HG02642 (cell line): ENCODE measurements at regions not wholly inside any gene's neighbourhood (a gene's known extent, or its start where the extent isn't known, plus 50 kb on each side); places are given as distances from the start of the nearest gene placed in this dataset.

ENCODE experiments used
- ATAC-seq: cut with Tn5 transposase; IDR thresholded peaks from one replicate; pipeline ENCODE4 v1.9.1; 2021; ENCODE audit warnings: mild to moderate bottlenecking; ENCODE audit not compliant: unreplicated experiment, poor library complexity

DNA sequence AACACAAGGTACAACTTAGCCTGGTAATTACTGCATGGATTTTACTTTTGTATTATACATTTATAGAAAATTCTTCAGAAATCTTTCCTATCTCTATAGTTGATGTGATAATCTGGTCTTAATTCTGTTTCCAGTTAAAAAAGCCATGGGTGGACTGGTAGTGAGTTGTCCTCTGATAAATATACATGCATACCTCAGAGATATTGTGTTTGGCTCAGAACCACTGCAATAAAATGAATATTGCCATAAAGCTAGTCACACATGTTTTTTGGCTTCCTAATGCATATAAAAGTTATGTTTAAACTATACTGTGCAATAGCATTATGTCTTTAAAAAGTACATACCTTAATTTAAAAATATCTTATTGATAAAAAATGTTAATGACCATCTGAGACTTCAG lies 708.6 kb upstream of the MARCKS start:
- no peak for ATAC-seq

DNA sequence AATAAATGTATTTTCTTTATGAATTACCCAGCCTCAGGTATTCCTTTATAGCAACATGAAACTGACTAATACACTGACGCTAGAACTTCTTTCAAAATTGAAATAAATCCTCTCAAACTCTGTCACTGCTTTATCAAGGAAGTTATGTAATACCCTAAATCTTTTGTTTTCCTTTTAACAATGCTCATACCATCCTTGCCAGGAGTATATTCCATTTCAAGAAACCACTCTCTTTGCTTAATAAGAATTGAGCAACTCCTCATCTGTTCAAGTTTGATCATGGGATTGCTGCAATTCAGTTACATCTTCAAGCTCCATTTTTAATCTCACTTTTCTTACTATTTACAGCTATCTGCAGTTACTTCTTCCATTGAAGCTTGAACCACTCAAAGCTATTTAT lies 707.6 kb upstream of the MARCKS start:
- ATAC-seq, result no peak

DNA sequence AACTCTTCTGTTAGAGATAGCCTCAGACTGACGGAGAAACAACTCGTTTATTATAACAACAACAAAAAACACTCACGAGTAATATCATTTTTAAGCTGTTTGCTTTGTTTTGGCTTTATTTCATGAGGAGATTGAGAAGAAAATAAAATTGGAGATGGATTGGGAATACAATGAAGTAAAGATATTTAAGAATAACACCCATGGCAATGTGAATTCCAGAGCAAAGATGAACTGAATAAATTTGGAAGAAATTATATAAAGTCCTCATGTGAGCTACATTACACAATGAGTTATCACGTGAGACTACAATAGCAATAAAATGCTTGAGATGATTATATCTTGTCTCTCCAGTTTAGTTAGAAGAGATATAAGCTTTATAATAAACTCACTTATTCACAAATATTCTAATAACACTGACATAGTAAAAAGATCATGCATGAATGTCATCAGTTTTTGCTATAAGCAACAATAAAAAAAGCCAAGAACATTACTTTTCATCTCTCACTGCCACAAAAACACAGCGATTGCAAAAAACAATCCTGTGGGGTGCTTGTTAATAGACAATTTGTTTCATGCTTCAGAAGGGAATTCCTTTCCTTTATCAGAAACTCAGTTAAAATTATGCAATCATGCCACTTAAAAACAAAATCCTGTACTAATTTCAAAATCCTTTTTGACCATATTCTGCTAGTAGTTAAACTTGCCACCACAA lies 696.7 kb upstream of the MARCKS start:
- no peak for ATAC-seq

DNA sequence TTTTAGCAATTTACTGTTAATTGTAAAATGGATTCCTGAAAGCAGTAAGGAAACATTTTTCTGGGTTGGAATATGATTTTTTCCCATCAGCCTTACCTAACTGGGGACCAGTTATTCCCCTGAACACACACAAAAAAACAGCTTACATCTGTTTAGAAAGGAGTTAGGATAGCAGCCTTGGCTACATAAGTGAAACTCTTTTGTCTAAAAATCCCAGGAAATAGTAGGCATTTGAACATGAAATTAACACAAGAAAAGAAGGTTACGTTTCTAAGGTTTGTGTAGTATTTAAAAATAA lies 696.2 kb upstream of the MARCKS start:
- ATAC-seq, result no peak

DNA sequence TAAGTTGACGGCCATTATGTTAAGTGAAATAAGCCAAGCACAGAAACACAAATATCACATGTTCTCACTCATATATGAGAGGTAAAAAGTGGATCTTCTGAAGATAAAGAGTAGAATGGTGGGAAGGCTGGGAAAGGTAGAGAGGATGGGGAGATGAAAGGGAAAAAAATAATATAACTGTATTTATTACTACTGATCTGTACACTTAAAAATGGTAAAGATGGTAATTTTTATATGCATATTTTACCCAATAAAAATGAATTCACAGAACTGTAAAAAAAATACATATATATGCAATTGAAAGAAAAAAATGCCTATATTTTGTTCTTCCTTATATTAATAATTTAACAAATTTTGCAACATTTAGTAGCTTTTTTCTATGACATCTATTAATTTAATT lies 694.4 kb upstream of the MARCKS start:
- no peak for ATAC-seq

DNA sequence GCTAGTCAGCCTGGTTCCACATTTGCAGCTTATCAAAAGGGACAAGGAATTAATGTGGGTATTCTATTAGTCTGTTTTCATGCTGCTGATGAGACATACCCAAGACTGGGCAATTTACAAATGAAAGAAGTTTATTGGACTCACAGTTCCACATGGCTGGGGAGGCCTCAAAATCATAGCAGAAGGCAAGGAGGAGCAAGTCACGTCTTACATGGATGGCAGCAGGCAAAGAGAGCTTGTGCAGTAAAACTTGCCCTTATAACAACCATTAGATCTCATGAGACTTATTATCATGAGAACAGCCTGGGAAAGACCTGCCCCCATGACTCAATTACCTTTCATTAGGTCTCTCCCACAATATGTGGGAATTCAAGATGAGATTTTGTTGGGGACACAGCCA lies 689.1 kb upstream of the MARCKS start:
- no peak for ATAC-seq

DNA sequence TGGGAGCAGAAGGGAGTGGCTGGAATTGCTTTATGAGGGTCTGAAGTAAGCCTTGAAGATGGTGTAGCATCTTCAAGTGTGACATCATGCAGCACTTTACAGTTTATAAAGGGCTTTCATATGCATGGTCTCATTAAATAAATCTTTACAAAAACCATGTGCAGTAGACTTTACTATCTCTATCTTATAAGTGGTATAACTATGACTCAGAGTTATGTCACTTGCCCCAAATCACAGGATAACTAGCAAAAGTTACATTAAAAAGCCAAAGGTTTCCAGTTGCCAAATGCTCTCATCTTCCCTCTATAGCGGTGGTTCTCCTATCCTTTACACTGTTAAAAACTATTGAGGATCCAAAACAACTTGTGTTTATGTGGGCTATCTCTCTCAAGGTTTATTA lies 687.7 kb upstream of the MARCKS start:
- ATAC-seq, result no peak

DNA sequence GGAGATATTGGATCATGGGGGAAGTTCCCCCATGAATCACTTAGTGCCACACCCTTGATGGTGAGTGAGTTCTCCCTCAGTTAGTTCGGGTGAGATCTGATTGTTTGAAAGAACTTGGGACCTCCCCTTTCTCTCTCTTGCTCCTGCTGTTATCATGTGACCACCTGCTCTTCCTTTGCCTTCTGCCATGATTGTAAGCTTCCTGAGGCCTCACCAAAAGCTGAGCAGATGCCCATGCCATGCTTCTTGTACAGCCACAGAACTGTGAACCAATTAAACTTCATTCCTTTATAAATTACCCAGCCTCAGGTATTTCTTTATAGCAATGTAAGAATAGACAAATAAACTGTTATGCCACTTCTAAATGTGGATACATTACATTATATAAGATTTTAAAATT lies 686.7 kb upstream of the MARCKS start:
- ATAC-seq, result no peak

DNA sequence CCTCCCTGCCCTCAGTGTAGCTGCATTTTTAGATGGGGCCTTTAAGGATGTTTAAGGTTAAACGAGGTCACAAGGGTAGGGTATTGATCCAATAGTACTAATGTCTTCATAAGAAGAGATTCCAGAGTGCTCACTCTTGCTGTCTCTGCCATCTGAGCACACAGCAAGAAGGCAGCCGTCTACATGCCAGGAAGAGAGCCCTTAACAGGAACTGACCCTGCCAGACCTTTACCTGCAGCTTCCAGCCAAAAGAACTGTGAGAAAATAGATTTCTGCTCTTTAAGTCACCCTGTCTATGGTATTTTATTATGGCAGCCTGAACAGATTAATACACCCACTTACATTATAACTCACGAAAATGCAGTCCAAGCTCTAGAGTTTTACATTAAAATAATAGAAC lies 685.3 kb upstream of the MARCKS start:
- ATAC-seq, result no peak

DNA sequence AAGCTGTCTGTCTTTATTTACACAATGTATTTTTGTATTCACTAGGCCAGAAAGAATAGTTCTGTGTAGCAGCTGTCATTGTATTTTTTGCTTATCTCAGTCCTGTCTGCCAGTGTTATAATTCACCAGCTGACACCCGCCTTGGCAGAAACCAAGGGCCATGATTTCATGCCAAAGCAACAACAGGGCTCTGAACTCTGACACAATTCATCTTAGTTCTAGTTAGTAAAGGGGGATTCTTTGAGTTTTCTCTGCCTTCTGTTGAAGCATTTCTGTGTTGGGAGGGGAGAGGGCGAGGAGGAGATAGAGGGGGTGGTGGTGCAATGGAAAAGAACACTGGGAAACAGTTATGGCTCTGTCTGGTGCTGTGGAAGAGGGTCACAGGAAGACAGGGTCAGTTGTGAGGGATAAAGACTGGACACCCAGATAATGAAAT lies 684.6 kb upstream of the MARCKS start:
- ATAC-seq, result no peak

DNA sequence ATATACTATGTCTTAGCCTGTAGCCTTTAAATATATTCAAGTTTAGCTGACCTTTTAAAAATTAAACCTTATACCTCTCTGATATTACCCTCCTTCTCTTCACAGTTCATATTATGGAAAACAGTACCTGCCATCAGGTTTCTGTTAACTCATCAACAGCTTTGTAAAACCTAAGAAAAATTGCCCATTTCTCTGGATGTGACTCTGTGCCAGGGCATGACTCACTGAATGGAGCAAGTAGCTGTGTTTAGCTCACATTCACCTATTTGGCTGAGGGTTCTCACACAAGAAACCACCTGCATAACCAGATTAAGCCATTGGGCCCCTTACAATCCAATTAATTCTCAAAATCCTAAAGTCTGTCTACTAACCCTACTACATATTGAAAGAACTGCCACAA lies 678.8 kb upstream of the MARCKS start:
- no peak for ATAC-seq

DNA sequence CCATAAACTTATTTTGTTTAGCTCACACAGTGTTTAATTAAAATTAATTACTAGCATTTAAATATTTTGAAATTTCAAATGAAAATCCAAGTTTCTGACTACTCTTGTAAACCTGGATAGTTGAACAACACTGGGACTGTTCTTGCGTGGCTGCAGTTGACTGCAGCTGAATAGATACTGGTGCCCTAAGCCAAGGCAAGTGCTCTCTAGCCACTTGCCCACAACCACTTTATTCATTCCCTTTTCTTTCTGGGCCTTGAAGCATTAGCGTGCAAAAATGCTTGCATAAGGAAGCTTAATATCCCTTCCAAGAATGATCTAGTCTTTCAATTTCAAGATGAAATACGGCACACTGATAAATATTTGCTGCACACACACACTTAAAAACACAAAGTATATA lies 676.0 kb upstream of the MARCKS start:
- no peak for ATAC-seq

DNA sequence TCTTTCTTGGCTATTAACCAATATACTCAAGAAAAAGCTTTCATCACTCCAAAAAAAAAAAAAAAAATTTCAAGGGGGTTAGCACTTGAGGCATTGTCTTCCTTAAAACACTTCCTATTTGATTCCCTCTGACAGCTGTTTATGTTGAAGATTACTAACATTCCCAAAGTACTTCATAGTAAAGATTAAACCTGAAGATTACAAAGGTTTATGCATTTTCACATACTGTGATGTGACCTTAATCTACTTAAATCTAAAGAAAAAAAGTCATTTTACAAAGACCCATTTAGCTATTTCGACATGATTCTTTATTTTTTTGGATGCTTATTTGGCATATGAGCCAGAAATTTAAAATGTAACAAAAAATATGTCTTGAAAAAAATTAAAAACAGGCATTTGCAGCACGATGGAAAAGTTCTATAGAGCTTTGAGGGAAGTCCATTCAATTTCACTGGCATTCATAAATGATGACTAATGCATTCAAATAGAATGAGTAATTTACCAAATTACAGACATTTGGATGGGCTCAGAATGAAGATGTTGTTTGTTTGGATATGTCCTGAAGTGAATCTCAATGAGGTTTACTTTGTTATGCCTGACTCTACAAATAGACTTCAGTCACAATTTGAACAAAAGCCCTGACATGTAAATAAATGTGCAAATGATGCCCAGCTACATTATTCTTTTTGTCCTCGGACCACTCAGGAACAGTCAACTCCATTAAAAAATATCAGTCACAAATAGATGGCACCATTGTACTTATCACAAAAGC lies 674.6 kb upstream of the MARCKS start:
- ATAC-seq, result no peak

DNA sequence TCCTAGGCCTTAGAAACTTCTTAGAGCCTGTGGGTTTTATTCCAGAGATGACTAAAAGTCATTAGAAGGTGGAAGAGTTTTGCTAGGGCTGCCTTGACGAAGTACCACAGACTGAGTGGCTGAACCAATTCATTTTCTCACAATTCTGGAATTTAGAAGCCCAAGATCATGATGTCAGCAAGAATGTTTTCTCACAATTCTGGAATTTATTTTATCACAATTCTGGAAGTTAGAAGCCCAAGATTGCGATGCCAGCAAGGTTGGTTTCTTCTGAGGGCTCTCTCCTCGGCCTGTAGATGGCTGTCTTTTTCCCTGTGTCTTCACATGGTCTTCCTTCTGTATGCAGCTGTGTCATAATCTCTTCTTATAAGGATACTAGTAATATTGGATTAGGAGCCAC lies 672.9 kb upstream of the MARCKS start:
- ATAC-seq, result no peak

DNA sequence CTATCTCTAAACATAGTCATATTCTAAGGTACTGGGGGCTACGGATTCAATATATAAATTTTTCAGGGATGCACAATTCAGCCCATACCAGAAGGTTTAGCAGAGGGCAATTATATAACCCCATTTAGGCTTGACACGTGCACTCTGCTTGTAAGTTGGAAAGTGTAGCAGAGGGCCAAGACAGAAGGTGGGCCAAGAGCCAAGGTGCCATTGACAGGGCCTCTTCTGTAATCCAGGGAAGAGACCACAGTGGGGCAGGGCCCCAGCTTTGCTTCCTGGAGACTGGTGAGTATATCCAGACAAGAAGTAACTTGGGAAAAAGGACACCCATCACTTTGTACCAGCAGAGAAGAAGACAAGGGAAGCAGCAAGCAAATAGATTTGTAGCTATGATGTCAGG lies 672.4 kb upstream of the MARCKS start:
- no peak for ATAC-seq

DNA sequence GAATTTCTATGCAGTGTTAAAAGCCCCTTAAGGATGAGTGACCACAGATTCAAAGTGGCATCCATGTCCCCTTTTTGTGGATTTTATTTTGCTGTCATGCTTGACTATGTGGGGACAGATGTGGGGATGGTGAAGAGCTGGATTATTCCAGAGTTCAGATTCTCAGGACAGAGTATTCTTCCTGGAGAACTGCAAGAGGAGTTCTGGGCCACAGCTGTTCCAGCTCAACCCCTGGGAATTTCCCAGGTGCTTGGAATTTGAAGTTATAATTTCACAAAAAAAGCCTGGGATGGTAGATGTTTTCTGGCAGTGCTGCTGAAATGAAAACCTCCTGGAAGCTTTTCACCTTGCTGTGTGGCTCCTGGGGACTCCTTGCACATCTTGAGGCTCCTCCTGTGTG lies 671.8 kb upstream of the MARCKS start:
- no peak for ATAC-seq

DNA sequence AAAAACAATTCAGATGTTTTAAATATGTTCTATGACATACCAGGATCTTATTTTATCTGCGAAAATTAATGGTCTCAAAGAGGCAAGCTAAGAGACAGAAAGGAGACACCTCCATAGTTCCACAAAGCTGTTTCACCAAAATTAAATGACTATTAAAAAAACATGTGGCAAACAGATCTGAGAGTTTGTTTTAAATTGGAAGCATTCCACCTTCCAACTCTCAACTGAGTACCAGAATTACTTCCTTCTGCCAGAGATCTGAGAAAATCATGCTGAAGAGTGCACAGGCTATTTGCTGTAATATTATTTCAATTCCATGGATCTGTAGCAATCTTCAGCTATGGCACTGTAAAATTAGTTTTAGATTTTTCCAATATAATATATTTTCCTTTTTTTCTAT lies 669.5 kb upstream of the MARCKS start:
- no peak for ATAC-seq

DNA sequence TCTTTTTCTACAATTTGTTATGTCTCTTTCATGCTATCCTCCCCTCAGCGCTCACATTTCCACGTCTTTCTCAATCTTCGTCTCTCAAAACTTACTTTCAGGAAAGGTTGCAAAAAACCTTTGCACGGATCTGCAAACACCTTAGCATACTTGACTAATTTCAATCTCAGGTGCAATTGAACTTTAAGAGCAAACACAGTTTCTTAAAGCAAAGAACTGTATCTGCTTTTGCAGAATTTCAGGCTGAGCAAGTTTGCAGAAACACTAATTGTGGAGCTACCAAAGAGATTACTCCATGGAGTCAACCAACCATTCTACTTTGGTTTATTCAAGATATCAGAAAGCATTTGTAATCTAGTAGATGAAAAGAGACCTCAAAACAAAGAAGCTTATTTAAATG lies 668.2 kb upstream of the MARCKS start:
- no peak for ATAC-seq

DNA sequence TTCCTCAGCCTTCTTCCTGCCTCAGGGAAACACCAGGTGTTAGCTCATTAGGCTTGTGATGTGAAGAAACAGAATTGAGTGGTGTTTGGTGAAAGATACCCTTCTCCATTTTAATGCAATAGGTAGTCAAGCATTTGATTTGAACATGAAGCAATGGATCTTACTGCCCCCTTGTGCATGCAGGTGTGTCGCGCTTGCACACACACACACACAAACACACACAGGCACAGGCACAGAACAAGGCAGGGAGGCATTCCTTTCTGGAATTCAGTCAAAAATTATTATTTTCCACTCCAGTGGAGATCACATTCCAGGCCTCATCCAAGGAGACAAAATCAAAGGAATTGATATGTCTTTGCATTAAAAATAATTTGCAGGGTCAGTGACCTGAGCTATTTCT lies 667.0 kb upstream of the MARCKS start:
- ATAC-seq, result no peak

DNA sequence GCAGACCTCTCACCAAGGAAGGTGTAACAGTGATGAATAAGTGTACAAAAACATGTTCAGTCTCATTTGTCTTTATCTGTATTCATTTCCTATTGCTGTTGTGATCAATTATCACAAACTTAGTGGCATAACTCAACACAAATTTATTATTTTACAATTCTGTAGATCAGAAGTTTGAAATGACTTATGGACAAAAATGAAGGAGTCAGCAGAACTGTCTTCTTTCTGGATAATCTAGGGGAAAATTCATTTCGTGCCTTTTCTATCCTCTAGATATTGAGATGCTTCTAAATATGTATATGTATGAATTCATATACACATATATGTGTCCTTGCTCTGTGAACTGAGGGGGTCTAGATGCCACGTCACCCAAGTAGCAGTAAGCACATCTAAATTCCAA lies 663.1 kb upstream of the MARCKS start:
- no peak for ATAC-seq

DNA sequence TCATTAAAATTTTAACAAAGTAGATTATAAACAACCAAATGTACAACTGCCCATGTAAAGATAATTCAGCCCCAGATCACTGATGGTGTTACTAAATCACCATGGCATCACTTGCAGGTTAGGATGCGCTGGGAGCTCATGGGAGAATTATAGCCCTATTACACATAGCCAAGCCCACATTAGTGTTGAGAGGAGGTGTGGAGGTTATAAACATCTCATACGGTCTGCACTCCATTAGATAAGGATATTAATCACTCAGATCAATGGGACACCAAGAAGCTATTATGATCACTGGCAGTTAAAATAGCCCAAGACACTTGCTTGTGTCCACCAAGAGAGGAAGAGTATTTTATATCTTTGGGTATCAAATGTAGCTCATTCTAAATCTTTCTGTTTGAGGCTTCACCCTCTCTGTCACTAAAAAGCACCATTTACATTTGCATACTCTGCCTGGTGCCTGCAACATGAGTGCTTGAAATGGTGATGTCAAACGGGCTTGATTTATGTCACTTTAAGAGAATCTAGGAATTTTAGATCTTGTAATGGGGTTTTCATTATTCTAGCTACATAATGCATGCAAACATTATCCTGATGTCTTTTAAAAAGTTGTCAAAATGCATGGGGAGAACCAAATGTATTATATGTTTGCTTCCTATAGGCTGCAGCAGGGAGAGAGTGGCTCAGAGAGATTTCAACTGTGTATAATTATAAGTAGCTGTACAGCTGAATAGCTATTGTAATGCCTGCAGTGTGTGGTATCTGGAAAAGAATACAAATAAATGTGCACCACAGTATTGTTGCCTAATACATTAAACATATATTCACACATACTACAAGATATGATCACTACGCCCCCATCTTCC lies 654.1 kb upstream of the MARCKS start:
- no peak for ATAC-seq
